ENCODE measurements at regions not wholly inside any gene's neighbourhood (a gene's known extent, or its start where the extent isn't known, plus 50 kb on each side); places are given as distances from the start of the nearest gene placed in this dataset.
"Not testable (repeated sequence)": the region's sequence is repeated elsewhere in the genome, so short reads cannot be mapped to it uniquely, and the experiment has no call there.

- no peak for DNase-seq (ENCODE audit: low spot score)
These were observed 754.7 kb upstream of the CTNND2 start for GRCh38 chr5:12658871-12659446.

DNA sequence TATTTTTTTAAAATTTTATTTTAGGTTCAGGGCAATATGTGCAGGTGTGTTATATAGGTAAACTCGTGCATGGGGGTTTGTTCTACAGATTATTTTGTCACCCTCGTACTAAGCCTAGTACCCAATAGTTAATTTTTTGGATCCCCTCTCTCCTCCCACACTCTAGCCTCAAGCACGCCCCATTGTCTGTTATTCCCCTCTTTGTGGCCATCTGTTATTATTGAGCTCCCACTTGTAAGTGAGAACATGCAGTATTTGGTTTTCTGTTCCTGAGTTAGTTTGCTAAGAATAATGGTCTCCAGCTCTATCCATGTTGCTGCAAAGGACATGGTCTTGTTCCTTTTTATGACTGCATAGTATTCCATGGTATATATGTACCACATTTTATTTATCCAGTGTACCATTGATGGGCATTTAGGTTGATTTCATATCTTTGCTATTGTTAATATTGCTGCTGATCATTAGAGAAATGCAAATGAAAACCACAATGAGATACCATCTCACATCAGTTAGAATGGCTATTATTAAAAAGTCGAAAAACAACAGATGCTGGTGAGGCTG lies 753.7 kb upstream of the CTNND2 start:
- DNase-seq (ENCODE audit: low spot score), result not testable (repeated sequence)

GRCh38 chr5:12655675-12656074 lies 751.4 kb upstream of the CTNND2 start:
- DNase-seq (ENCODE audit: low spot score), result no peak

DNA sequence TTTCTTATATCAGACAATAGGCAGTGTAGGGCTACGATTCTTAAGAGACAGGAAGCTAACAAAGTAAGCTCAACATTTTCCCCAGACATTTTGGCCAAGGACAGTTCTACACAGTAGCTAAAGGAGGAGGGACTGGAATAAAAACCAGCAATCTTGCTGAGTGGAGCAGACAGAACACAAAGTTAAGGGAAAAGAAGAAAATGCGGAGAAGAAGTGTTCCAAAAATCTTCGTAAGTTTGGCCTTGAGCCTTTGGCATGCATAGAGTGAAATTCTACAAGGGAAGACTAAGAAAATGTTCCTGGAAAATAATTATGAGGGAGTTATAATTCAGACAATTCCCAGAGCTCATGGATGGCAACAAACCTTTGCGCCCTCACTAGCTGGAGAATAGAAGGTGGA lies 748.0 kb upstream of the CTNND2 start:
- DNase-seq (ENCODE audit: low spot score), result no peak

DNA sequence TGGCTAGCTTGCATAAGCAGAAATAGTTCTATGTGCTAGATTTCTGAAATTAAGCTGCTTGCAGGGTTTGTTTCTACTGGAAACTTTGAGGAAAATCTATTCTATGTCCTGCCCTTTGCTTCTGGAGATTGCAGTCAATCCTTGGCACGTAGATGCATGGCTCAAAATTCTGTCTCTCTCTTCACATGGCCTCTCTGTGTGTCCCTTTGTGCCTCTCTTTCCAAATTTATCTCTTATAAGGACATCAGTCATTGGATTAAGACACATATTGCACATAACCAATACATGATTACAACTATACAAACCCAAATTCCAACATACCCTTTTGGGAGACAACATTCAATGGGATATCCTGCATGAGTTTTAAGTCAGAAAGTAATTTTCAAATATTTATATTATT lies 744.3 kb upstream of the CTNND2 start:
- DNase-seq (ENCODE audit: low spot score), result no peak

DNA sequence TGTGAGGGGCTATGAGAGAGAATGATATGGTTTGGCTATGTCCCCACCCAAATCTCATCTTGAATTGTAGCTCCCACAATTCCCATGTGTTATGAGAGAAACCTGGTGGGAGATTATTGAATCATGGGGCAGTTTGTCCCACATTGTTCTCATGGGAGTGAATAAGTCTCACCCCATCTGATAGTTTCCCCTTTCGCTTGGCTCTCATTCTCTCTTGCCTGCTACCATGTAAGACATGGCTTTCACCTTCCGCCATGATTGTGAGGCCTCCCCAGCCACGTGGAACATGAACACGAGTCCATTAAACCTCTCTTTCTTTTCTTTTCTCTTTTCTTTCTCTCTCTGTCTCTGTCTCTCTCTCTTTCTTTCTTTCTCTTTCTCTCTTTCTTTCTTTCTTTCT lies 743.4 kb upstream of the CTNND2 start:
- DNase-seq (ENCODE audit: low spot score), result no peak

DNA sequence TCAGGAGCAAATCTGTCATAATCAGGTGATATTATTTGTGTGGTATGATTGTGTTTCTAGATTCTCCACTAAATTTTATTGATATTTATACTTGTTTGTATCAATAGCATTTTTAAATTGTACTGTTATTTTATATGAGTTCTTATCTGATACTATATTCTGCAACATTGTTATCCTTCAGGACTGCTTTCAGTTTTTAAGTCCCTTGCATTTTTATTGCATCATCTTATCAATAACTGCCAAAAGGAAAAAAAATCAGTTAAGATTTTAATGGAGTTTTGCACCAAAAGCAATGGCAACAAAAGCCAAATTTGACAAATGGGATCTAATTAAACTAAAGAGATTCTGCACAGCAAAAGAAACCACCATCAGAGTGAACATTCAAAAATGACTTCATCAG lies 741.3 kb upstream of the CTNND2 start:
- no peak for DNase-seq (ENCODE audit: low spot score)

DNA sequence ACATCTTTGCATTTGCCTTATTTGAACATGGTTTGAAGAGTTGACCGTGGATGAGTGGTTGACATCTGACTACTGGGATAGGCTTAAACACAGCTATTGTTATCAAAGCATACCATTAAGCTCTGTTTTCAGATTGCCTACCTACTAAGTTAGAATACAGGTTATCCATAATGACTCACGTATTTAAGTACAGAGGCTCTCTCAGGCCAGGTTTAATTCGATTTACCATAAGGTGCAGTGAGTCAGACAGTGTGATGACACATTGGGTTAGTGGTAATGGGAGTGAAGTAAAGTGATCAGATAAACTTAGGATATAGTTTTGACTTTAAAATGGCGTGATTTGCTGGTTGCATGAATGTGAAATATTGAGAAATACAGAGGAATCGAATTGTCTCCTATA lies 732.0 kb upstream of the CTNND2 start:
- no peak for DNase-seq (ENCODE audit: low spot score)

DNA sequence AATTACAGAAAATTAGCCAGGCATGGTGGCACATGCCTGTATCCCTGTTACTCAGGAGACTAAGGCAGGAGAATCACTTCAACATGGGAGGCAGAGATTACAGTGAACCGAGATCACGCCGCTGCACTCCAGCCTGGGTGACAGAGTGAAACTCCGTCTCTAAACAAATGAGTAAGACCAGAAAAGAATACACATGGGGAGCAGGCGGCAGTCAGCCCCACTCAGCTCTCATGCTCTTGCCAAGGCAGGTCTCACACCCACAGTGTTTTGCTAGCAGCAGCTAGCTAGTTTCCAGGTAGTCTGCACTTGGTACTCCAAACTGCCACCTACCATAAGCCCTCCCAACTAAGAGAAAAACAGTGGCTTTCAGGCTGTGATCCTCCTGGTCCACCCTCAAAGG lies 722.3 kb upstream of the CTNND2 start:
- DNase-seq (ENCODE audit: low spot score), result no peak

DNA sequence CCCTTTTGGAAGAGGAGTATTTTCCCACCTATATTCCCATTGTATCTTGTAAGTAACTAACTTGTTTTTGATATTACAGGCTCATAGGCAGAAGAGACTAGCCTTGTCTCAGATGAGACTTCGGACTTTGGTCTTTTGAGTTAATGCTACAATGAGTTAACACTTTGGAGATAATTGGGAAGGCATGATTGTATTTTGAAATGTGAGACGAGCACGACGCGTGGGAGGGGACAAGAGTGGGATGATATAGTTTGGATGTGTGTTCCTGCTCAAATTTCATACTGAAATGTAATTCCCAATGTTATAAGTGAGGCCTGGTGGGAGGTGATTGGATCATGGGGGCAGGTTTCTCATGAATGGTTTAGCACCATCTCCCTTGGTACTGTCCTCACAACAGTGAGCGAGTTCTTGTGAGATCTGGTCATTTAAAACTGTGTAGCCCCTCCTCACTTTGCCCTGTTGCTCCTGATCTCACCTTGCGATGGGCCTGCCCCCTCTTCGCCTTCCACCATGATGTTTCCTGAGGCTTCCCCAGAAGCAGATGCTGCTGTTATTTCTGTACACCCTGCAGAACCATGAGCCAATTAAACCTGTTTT lies 721.5 kb upstream of the CTNND2 start:
- DNase-seq (ENCODE audit: low spot score), result no peak

GRCh38 chr5:12624776-12625560 lies 720.7 kb upstream of the CTNND2 start:
- no peak for DNase-seq (ENCODE audit: low spot score)

DNA sequence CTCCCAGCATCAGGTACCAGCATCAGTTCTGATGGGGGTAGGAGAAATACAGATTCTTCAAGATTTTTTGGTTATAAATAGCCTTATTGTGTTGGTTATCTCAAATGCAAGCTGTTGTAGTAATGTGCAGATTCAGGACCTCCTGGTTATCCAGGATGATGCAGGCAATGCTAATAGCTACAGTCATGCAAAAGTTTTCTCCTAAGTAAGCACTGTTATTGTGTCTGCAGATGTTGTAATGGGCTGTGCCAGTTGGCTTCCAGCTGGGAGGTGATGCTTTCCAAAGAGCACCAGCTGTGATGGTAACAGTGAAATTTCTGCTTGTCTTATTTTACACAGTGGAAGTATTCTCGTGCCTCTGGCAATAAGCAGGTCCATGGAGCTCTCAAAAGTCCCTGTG lies 719.2 kb upstream of the CTNND2 start:
- DNase-seq (ENCODE audit: low spot score), result no peak

GRCh38 chr5:12616093-12616492 lies 711.8 kb upstream of the CTNND2 start:
- no peak for DNase-seq (ENCODE audit: low spot score)

- no peak for DNase-seq (ENCODE audit: low spot score)
These were observed 711.0 kb upstream of the CTNND2 start for GRCh38 chr5:12615141-12615820.

DNA sequence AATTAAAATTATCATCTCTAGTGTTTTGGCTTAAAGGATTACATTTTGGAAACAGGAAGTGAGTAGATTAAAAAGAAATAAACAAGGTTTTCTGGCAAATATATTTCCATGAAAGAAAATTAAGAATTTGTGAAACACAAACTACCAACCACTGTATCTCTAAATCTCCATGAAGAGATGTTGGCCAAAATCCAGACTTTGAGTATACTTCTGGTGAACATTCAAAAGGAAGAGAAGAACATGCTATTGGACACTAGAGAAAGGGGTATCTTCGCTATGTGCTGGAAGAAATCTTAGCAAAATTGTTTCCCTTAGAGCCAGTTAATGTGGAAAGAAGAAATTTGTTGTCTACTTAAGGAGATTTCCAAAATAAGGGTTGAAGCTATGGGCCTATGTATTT lies 710.4 kb upstream of the CTNND2 start:
- no peak for DNase-seq (ENCODE audit: low spot score)

DNA sequence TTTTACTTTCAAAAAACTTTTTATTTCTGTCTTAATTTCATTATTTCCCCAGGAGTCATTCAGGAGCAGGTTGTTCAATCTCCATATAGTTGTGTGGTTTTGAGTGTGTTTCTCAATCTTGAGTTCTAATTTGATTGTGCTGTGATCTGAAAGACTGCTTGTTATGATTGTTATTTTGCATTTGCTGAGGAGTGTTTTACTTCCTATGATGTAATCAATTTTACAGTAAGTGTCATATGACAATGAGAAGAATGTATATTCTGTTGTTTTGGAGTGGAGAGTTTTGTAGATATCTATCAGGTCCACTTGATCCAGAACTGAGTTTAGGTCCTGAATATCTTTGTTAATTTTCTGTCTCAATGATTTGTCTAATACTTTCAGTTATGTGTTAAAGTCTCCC lies 706.9 kb upstream of the CTNND2 start:
- no peak for DNase-seq (ENCODE audit: low spot score)

DNA sequence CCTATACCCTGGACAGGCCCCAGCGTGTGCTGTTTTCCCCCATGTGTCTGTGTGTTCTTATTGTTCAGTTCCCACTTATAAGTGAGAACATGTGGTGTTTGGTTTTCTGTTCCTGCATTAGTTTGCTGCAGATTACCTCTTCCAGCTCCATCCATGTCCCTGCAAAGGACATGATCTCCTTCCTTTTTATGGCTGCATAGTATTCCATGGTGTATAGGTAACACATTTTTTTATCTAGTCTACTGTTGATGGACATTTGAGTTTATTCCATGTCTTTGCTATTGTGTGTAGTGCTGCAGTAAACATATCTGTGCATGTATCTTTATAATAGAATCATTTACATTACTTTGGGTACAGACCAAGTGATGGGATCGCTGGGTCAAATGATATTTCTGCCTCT lies 703.6 kb upstream of the CTNND2 start:
- DNase-seq (ENCODE audit: low spot score), result not testable (repeated sequence)

- no peak for DNase-seq (ENCODE audit: low spot score)
These were observed 688.0 kb upstream of the CTNND2 start for GRCh38 chr5:12592228-12592627.

DNA sequence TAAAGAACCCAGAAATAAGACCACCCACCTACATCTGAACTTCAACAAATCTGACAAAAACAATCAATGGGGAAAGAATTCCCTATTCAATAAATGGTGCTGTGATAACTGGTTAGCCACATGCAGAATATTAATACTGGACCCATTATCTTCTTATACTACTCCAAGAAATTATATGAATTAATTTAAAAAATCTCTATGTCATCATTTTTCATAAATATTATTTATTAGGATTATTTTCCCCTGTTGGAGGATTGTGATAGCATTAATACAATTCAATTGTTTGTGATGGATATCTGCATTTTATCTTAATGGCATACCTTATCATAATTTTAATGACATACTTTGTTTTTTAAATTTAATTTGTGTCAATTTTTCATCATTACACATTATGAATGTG lies 682.2 kb upstream of the CTNND2 start:
- no peak for DNase-seq (ENCODE audit: low spot score)

DNA sequence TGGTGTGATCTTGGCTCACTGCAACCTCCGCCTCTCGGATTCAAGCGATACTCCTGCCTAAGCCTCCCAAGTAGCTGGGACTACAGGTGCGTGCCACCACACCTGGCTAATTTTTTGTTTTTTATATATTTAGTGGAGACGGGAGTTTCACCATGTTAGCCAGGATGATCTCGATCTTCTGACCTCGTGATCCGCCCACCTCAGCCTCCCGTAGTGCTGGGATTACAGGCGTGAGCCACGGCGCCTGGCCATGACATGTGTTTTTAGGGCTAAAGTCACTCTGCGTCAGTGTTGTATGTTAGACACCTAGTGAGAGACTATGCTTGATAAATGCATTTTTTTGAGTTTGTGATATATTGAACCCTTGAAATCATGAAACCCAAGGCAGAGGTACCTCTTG lies 674.6 kb upstream of the CTNND2 start:
- not testable (repeated sequence) for DNase-seq (ENCODE audit: low spot score)

GRCh38 chr5:12576953-12577352 lies 672.7 kb upstream of the CTNND2 start:
- DNase-seq (ENCODE audit: low spot score), result not testable (repeated sequence)

GRCh38 chr5:12574298-12575093 lies 670.2 kb upstream of the CTNND2 start:
- DNase-seq (ENCODE audit: low spot score), result not testable (repeated sequence)

Measured in ecto neural progenitor cell (in vitro differentiated cells).